ACC112 (cell line): ENCODE measurements at regions not wholly inside any gene's neighbourhood (a gene's known extent, or its start where the extent isn't known, plus 50 kb on each side); places are given as distances from the start of the nearest gene placed in this dataset.
"Not testable (repeated sequence)": the region's sequence is repeated elsewhere in the genome, so short reads cannot be mapped to it uniquely, and the experiment has no call there.

Experiments used
- H2AFZ ChIP-seq: fragments of 200-600 bp; sonication (generic); one replicate; pipeline ENCODE4 v1.6.0; 2017; ENCODE audit warnings: antibody characterized with exemption, low read length; ENCODE audit not compliant: unreplicated experiment
- H3K27ac ChIP-seq: fragments of 200-600 bp; sonication (generic); 2 replicates; pipeline ENCODE4 v1.5.1; 2014; ENCODE audit warnings: low read depth, mild to moderate bottlenecking, antibody characterized with exemption, low read length, moderate library complexity
- H3K27me3 ChIP-seq: fragments of 200-600 bp; sonication (generic); 2 replicates; pipeline ENCODE4 v1.6.1; 2014; ENCODE audit warnings: mild to moderate bottlenecking, antibody characterized with exemption, low read length, moderate library complexity, mixed read lengths; ENCODE audit not compliant: insufficient read depth
- H3K36me3 ChIP-seq: fragments of 200-600 bp; sonication (generic); 2 replicates; pipeline ENCODE4 v1.6.1; 2016; ENCODE audit warnings: mild to moderate bottlenecking, antibody characterized with exemption, low read length, moderate library complexity, mixed read lengths; ENCODE audit not compliant: insufficient read depth
- H3K4me1 ChIP-seq: fragments of 200-600 bp; sonication (generic); one replicate; pipeline ENCODE4 v1.6.1; 2016; ENCODE audit warnings: low read length, mixed read lengths; ENCODE audit not compliant: insufficient read depth, unreplicated experiment, control insufficient read depth
- H3K4me3 ChIP-seq: fragments of 200-600 bp; sonication (generic); 2 replicates; pipeline ENCODE4 v1.5.1; 2014; ENCODE audit warnings: mild to moderate bottlenecking, low read depth, low read length
- H3K79me2 ChIP-seq: fragments of 200-600 bp; sonication (generic); one replicate; pipeline ENCODE4 v1.6.0; 2016; ENCODE audit warnings: low read length; ENCODE audit not compliant: control insufficient read depth, unreplicated experiment, insufficient read depth

- H3K4me1 ChIP-seq, H3K36me3 ChIP-seq, H3K27ac ChIP-seq, H3K79me2 ChIP-seq: not testable (repeated sequence)
- Histone ChIP-seq H3K4me3 (peak overlapping the region; percentile 82), H2AFZ (peak overlapping the region; percentile 84), H3K27me3 (peaks cover 15% of the 10 kb centered on the region; the same call in 1 of the 2 replicates)
Observed at GRCh38 chr2:131802351-131802836, 274.7 kb downstream of the CCDC74A start.

DNA sequence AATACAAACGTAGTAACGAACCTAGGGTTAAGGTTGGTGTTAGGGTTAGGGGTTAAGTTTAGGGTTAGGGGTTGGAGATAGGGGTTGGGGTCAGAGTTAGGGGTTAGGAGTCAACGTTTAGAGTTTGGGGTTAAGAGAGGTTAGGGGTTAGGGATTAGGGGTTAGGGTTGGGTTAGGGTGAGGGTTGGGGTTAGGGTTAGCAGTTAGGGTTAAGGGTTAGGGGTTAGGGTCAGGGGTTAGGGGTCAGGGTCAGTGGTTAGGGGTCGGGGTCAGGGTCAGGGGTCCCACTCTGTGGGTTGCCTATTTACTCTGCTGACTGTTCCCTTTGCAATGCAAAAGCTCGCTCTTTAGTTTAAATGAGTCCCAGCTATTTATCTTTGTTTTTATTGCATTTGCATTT, 275.5 kb downstream of the CCDC74A start:
- H3K79me2 ChIP-seq, H3K4me1 ChIP-seq, H2AFZ ChIP-seq, H3K4me3 ChIP-seq, H3K27ac ChIP-seq, H3K36me3 ChIP-seq: not testable (repeated sequence)
- peaks cover 18% of the 10 kb centered on the region for H3K27me3 ChIP-seq

- not testable (repeated sequence) for H3K79me2 ChIP-seq, H3K4me1 ChIP-seq, H3K27me3 ChIP-seq, H2AFZ ChIP-seq, H3K36me3 ChIP-seq, H3K27ac ChIP-seq, H3K4me3 ChIP-seq
Observed at GRCh38 chr2:131812605-131813004, 284.9 kb downstream of the CCDC74A start.

- not testable (repeated sequence) for H3K4me3 ChIP-seq, H3K79me2 ChIP-seq, H3K27ac ChIP-seq, H3K4me1 ChIP-seq, H3K27me3 ChIP-seq, H2AFZ ChIP-seq, H3K36me3 ChIP-seq
Observed at GRCh38 chr2:131813378-131813777, 285.7 kb downstream of the CCDC74A start.

GRCh38 chr2:131818267-131818973, 290.7 kb downstream of the CCDC74A start:
- H3K79me2 ChIP-seq, H3K4me3 ChIP-seq, H3K27me3 ChIP-seq, H3K36me3 ChIP-seq, H3K4me1 ChIP-seq, H2AFZ ChIP-seq, H3K27ac ChIP-seq: not testable (repeated sequence)

DNA sequence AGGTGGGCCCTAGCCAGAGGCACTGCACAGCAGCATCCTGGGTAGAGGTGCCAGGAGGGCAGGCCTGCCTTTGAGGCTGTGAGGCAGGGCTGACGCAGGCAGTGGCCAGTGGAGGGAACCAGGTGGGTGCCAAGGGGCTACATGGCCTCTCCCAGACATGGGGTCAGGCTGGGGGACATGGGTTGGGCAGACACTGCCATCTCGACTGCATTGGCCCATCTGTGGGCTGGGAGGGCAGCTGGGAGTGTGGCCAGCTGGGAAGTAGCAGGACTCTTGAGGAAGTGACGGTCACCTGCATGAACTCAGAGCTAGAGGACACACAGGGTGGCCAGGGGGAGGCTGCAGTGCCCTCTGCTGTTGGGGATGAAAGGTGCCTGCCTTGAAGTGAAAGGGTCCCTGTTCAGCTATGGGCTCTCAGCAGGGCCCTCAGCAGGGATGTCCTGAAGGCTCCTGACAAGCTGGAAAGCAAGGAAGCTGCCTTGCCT, 294.6 kb downstream of the CCDC74A start:
- not testable (repeated sequence) for H3K27ac ChIP-seq, H3K4me1 ChIP-seq, H3K4me3 ChIP-seq, H3K79me2 ChIP-seq, H3K27me3 ChIP-seq, H3K36me3 ChIP-seq, H2AFZ ChIP-seq

DNA sequence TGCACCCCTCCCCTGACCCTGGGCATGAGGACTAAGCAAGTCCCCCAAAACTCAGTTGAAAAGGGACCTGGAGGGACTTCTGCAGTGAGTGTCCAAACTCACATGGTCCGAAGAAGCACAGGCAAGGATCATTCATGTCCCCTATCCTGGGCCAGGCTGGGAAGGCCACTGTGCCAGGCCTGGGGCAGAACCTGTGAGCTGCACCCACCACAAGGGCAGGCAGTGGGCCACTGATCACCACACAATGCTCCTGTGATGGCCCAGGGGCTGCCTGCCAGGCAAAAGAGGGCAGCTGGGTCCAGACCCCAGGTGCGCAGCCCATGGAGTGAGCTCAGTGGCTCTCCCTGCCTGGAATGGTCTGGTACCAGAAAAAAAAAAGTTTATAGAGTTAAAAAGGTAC, 295.4 kb downstream of the CCDC74A start:
- H2AFZ ChIP-seq, H3K27me3 ChIP-seq, H3K79me2 ChIP-seq, H3K27ac ChIP-seq, H3K4me3 ChIP-seq, H3K36me3 ChIP-seq, H3K4me1 ChIP-seq: not testable (repeated sequence)

DNA sequence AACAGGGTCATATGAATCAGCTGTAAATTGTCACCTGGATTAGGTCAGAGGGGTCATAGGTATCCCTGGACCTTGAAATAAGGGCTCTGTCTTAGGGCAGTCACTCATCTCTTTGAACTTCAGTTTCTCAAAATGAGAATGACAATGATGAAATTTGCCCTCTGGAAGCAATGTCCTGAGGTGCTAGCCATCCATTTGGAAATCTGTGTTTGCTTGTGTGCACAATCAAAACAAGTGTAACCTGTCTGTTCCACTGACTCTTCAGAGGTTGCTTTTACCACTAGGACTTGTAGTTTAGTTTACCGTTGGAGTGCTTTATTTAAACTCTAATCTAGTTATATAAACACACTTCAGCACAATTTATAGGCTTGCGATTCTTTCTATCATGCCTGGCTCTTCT, 297.3 kb downstream of the CCDC74A start:
- H3K4me3 ChIP-seq, H3K4me1 ChIP-seq, H3K79me2 ChIP-seq, H3K27me3 ChIP-seq, H3K27ac ChIP-seq, H2AFZ ChIP-seq, H3K36me3 ChIP-seq: not testable (repeated sequence)

DNA sequence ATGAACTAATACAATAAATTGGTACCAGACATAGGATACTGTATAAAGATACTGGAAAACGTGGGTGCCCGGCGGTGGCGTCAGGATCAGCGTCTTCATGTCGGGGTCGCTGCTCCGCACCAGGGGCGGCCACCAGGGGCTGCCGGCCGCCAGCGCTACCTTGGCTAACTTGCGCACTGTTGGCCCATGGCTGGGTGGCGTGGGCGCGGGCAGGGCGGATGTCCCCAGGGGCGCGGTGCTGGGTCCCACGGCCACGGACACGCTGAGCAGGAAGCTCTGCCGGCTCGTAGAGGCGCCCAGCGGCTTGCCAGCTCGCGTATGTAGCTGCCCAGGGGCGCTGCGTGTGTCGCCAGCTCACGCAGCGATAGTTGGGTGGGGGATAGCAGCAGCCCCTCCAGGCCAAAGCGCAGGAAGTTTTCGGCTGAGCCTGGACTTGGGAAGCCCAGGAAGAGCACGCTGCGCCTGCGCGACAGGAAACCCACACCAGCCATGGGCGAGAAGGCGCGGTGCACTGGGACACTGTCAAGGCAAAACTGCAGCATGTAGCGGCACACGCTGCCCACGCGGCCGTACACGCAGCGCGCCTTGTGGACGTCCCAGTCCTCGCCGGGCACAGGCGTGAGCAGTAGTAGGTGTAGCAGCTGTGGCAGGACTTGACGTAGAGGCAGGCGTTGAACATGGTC, 299.9 kb downstream of the CCDC74A start:
- no peaks in the 10 kb centered on the region for H3K36me3 ChIP-seq
- H3K27me3 ChIP-seq, result no peaks in the 10 kb centered on the region
- H3K79me2 ChIP-seq, result no peaks in the 10 kb centered on the region
- H2AFZ ChIP-seq, result no peak overlapping the region
- no peak overlapping the region for H3K27ac ChIP-seq
- H3K4me3 ChIP-seq, result no peak overlapping the region
- H3K4me1 ChIP-seq, result no peaks in the 10 kb centered on the region

- H3K4me1 ChIP-seq, result no peaks in the 10 kb centered on the region
- H3K4me3 ChIP-seq, result no peak overlapping the region
- no peak overlapping the region for H3K27ac ChIP-seq
- no peaks in the 10 kb centered on the region for H3K27me3 ChIP-seq
- H3K36me3 ChIP-seq, result no peaks in the 10 kb centered on the region
- no peak overlapping the region for H2AFZ ChIP-seq
- H3K79me2 ChIP-seq, result no peaks in the 10 kb centered on the region
Observed at GRCh38 chr2:131828164-131828561, 300.5 kb downstream of the CCDC74A start.
